ENCODE measurements at regions not wholly inside any gene's neighbourhood (a gene's known extent, or its start where the extent isn't known, plus 50 kb on each side); places are given as distances from the start of the nearest gene placed in this dataset.

DNA sequence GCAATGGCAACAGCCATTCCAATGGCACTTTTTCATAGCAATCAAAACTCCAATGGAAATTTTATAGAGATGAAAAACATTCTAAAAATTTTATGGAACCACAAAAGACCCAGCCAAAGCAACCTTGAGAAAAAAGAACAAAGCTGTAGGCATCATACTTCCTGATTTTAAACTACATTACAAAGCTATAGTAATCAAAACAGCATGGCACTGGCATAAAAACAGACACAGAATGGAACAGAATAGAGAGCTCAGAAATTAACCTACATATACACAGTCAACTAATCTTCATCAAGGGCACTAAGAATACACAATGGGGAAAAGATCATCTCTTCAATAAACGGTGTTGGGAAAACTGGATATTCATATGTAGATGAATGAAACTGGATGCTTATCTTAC is 401.5 kb downstream of the NPHP4 start:
- DNase-seq, result no peak

- DNase-seq, result no peak
Measured at GRCh38 chr1:5586629-5587028, 405.6 kb downstream of the NPHP4 start.

- DNase-seq, result no peak
Measured at GRCh38 chr1:5585256-5585655, 407.0 kb downstream of the NPHP4 start.

- DNase-seq, result no peak
Measured at GRCh38 chr1:5580926-5581325, 411.3 kb downstream of the NPHP4 start.

- DNase-seq, result no peak
Measured at GRCh38 chr1:5579966-5580365, 412.3 kb downstream of the NPHP4 start.

DNA sequence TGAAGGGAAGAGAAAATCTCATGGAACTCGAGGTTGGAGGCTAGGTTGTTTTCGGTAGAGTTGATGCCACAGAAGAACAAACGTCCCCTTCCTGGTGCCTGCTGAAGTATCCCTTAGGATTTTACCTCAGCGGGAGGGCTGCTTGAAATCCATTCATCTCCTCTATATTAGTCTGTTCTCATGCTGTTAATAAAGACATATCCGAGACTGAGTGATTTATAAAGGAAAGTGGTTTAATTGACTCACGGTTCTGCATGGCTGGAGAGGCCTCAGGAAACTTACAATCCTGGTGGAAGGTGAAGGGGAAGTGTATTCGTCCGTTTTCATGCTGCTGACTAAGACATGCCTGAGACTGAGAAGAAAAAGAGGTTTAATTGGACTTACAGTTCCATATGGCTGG is 413.5 kb downstream of the NPHP4 start:
- no peak for DNase-seq

DNA sequence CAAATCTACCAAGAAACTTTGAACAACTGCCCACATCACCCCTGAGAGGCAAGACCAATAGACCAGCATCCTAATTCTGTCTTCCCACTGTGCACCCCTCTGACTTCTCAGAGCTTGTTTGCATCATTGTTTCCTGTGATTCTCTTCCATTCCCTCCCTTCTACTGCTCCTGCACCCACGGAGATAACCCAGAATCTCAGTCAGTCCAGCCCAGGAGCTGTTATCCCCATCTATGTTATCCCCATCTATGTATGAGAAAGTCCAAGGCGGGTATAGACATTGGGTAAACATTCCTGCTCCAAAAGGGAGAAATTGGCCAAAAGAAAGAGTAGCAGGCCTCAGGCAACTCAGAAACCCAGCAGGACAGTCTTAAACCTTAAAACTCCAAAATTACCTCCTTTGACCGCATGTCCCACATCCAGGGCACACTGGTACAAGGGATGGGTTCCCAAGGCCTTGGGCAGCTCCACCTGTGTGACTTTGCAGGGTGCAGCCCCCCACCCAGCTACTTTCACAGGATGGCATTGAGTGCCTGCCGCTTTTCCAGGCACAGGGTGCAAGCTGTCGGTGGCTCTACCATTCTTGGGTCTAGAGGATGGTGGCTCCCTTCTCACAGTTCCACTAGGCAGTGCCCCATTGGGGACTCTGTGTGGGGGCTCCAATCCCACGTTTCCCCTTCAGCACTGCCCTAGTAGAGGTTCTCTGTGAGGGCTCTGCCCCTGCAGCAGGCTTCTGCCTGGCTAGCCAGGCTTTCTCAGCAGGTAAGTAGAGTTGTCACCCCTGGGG is 414.8 kb downstream of the NPHP4 start:
- DNase-seq, result no peak

DNA sequence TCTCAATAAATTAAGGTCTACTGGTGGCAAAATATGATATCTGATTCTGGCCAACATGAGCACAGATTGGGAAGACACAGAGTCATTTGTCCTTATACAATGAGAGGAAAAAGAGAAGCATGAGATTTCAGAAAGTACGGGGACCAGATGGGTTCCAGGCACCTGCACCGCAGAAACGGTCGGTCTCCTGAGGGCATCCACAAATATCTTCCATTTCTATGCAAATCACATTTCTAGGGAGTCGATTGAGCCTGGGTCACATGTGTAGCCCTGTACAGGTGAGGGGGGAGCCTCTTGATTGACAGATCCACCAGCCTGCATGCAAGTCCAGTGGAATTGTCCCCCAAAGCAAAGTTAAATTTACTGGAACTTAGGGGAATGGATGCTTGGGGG is 415.6 kb downstream of the NPHP4 start:
- no peak for DNase-seq

GRCh38 chr1:5576011-5576672 is 416.1 kb downstream of the NPHP4 start:
- no peak for DNase-seq

DNA sequence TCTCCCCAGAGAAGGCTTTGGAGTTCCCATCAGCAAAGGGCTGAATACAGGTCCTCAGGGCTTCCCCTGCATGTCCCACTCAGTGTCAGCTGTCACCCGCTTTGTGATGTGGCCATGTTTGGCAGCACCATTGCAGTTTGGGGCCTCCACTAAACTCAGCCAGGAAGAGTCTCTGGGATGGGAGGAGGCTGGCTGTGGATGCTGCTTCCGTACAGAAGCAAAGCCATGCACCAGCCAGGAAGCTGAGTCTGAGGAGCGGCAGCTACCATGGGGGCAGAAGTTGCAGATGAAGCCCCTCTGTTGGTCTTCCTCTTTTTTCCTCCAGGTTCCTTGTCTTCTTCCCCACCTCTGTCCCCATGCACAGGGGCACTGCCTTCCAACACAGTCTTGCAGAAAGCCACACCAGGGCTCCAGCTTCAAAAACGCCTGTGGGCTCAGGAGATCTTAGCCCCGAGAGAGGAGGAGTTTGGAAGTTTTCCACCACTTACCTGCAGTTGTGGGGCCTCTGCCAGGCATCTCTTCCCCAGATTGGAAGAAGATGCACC is 416.8 kb downstream of the NPHP4 start:
- DNase-seq, result no peak

DNA sequence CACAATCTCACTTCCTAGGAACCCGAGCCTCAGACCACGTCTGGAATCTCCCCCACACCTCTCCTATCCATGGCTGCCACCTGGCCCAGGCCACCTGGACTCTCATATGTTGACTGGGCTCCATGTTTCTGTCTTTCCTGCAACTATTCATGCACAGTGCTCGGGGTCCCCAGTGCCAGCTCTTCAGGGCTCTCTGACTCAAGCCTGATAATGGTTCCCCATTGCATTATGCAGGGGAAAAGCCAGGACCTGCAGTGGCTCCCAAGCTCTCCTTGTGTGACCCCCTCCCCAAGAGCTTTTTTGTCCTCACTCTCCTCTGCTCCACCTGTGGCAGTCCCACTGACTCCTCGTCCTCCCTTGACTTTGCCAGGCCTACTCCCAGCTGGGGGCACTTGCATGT is 417.6 kb downstream of the NPHP4 start:
- DNase-seq, result no peak

DNA sequence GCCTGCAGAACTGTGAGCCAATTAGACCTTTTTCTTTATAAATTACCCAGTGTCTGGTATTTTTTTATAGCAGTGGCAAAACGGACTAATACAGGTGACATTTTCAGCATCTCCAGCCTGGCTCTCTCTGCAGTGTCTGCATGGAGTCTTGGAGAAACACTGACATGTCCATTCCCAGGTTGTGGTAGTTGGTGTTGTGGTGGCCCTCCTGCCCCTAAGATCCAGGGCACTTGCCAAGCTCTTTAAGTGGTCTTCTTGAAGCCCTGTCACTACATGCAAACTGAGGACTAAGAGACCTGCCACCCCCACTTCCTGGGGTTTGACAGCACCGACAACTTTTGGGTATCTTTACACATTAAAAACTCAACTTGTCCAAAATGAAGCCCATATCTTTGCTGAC is 419.4 kb downstream of the NPHP4 start:
- DNase-seq, result no peak

DNA sequence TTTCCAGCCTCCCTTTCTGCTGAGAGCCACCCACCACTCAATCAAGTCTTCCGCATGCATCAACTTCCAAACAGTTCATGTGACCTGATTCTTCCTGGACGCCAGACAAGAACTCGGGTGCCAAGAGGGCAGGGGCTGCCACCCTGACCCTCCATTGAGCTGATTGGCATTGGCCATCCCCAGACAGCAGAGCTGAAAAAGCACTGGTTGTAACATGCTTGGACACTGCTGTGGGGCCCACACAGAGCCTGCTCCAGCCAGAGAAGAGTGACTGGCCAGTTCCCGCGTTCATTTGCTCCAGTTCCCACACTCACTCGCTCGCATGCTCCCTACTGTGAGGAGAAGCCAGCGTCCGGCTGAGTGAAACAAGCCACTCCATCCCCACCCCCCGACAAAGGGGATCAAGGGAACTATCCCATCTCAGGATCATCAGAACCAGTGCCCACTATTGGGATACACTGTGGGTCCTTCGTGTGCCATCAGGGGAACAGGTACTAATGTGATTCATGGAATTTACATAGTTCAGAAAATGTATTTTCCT is 420.3 kb downstream of the NPHP4 start:
- no peak for DNase-seq

DNA sequence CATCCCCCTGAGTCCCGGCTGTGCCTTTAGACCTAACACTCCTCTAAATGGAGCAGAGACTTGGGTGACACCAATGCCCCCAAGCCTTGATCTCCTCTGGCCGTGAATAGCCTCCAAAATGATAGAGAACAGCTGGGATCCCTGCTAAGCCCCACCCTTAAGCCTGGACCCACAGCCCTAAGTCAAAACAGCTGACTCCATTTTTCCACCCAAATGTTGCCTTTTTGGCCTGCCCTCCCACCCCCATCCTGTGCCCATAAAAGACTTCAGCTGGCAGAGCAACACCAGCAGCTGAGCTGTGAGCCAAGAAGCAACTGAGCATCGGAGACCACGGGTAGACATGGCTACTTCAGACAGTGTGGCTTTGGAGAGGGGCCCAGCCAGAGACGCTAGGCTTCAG is 420.8 kb downstream of the NPHP4 start:
- DNase-seq, result no peak

DNA sequence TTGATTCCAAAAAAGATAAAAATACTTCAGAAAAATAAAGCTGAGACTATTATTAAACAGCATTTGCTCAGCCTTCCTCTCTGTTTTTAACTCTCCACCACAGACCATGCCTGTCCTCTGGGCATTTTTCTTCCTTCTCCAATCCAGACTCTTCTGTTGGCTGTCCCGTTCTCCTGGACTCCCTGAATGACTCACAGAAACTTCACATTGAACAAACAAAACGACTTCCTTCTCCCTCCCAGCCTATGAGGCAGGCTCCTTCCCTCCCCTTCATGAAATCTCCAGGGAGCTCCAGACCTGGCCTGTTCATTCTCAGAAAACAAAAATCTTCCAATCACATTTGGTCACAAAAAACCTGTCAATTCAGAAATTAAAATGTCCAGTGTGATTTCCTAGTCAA is 421.3 kb downstream of the NPHP4 start:
- DNase-seq, result no peak

GRCh38 chr1:5568321-5568720 is 423.9 kb downstream of the NPHP4 start:
- no peak for DNase-seq

DNA sequence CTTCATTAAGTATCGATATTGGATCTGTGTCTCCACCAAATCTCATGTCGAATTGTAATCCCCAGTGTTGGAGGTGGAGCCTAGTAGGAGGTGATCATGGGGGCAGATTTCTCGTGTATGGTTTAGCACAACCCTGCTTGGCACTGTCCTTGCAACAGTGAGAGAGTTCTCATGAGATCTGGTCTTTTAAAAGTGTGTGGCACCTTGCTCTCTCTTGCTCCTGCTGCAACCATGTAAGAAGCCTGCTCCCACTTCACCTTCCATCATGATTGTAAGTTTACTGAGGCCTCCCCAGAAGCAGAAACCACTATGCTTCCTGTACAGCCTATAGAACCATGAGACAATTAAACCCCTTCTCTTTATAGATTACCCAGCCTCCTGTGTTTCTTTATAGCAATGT is 424.4 kb downstream of the NPHP4 start:
- no peak for DNase-seq

- DNase-seq, result no peak
Measured at GRCh38 chr1:5566924-5567323, 425.3 kb downstream of the NPHP4 start.

GRCh38 chr1:5565281-5566125 is 426.7 kb downstream of the NPHP4 start:
- DNase-seq, result no peak

DNA sequence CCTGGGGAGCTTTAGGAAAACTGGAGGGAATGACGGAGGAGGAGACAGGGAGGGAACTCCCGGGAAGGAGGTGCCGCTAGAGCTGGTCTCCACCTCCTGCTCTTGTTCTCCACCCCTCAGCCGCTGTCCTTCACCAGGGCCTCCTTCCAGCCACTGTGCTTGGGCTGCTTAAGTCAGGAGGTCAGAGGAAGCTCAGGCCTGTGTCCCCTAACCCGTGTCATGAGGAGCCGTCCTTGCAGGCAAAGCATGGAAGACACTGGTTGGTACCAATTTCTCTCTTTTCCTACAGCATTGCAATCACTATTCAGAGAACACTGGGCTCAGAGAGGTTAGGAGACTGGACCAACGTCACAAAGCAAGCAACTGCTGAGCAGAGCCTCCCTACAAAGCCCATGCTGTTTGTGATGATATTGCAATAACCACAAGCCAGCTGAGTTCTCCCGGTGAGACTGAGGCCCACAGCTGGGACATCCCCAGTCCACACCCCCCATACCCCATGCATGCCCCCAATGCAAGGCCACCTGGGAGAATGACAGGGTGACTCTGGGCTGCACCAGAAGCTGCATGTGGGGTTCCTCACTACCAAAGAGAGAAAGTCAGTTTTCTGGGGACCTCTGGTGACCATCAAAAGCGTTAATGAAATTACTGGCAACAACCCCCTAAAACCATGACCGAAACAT is 427.5 kb downstream of the NPHP4 start:
- no peak for DNase-seq

- DNase-seq, result no peak
Measured at GRCh38 chr1:5563861-5564577, 428.2 kb downstream of the NPHP4 start.

DNA sequence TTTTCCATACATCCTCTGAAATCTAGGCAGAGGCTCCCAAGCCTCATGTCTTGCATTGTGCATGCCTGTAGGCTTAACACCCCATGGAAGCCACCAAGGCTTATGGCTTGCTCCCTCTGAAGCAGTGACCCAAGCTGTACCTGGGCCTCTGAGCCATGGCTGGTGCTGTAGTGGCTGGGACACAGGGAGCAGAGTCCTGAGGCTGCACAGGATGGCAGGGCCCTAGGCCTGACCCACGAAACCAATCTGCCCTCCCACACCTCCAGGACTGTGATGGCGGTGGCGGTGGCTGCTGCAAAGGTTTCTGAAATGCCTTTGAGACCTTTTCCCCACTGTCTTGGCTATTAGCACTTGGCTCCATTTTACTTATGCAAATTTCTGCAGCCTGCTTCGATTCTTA is 429.5 kb downstream of the NPHP4 start:
- no peak for DNase-seq

Data from CD4-positive, alpha-beta T cell treated with Interleukin-4 for 4 hours (primary cell).